Fibroblast of pulmonary artery (primary cell): ENCODE measurements at regions not wholly inside any gene's neighbourhood (a gene's known extent, or its start where the extent isn't known, plus 50 kb on each side); places are given as distances from the start of the nearest gene placed in this dataset.

ENCODE experiments used
- DNase-seq: peaks from one replicate; pipeline ENCODE4 v3.0.0-alpha.2; 2010; ENCODE audit warnings: low read depth
- H3K4me3 ChIP-seq: replicated peaks from 2 replicates; pipeline ENCODE4 v1.5.1; 2011; ENCODE audit warnings: low read depth, mild to moderate bottlenecking, control low read depth, low read length, moderate library complexity
- CTCF ChIP-seq: IDR thresholded peaks from 2 replicates; pipeline ENCODE4 v1.5.1; 2011; ENCODE audit warnings: mild to moderate bottlenecking, control low read depth, low read length, inconsistent platforms; ENCODE audit errors: missing control alignments

- no peak for TF ChIP-seq CTCF
Measured at GRCh38 chr20:7622399-7622961, 317.8 kb downstream of the HAO1 start.

GRCh38 chr20:7624886-7625285 lies 315.4 kb downstream of the HAO1 start:
- DNase-seq = no peak
- H3K4me3 ChIP-seq = no peak overlapping the region
- TF ChIP-seq CTCF = no peak

More at GRCh38 chr20:7622399-7622961, 317.8 kb downstream of the HAO1 start:
- DNase-seq = no peak
- no peak overlapping the region for H3K4me3 ChIP-seq

GRCh38 chr20:7627734-7628663 lies 312.3 kb downstream of the HAO1 start:
- TF ChIP-seq CTCF = no peak
- no peak overlapping the region for H3K4me3 ChIP-seq
- peak; percentile 86 for DNase-seq

DNA sequence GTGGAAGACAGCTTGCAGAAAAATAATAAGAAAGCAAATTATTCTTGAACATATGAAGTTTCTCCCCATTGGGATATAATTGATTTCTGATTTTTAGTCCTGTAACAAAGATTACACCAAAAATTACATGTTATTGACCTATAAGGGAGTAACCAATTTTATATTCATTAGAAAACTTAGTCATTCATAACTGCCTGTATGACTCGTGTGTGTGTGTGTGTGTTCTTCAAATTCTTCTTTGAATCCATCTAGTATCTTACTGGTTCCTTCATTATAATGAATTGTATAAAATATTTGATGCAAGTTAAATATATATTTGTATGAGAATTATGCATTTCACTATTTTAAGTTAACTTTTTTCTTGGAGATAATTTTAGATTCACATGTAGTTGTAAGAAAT lies 310.4 kb downstream of the HAO1 start:
- no peak for DNase-seq
- no peak for TF ChIP-seq CTCF
- H3K4me3 ChIP-seq = no peak overlapping the region

DNA sequence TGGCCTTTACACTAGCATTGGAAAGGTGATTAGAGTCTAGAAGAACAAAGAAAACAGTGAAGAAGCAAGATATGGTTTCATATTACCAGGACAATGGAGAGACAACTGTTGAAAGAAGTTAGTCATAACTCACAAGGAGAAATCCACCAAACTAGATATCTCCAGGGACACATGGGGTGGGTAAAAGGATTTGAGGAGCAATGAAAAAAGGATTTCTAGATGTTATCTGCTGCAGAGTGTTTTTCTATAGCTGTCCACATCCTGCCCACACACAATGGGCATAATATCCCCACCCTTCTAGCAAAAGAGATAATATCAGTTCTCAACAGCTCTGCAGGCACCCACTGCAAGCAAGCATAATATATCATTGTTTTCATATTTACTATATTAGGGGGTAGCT lies 303.1 kb downstream of the HAO1 start:
- no peak overlapping the region for H3K4me3 ChIP-seq
- no peak for TF ChIP-seq CTCF
- DNase-seq = peak; percentile 33

- H3K4me3 ChIP-seq = no peak overlapping the region
- no peak for TF ChIP-seq CTCF
- DNase-seq = peak; percentile 67
Measured at GRCh38 chr20:7650086-7650879, 290.0 kb downstream of the HAO1 start.
